Activated naive CD4-positive, alpha-beta T cell treated with anti-CD3 and anti-CD28 coated beads, Interleukin-2, amount 50 U/mL, for 16 hours (primary cell): ENCODE measurements at regions not wholly inside any gene's neighbourhood (a gene's known extent, or its start where the extent isn't known, plus 50 kb on each side); places are given as distances from the start of the nearest gene placed in this dataset.

ENCODE experiments used
- DNase-seq: peaks from one replicate; pipeline ENCODE4 v3.0.0-alpha.2; 2020

DNA sequence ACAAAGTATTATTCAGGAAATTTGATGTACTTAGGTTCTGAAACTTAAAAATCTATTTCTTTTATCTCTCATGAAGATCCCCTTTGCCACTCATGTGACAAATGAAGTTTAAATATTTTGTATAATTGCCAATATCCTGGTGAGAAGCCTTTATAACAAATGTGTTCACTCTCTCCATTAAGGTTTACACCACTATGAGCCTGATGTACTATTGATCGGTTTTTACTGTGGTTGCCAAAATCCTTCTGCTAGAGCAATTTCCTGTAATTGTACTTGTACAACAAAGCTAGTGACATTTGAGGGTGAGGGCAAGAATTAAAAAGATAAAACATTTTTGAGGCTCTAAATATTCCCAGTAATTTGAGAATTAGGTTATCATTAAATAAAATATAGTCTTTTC is 222.3 kb upstream of the CDH19 start:
- DNase-seq = no peak

GRCh38 chr18:66825347-66825746 is 221.5 kb upstream of the CDH19 start:
- DNase-seq = no peak

GRCh38 chr18:66819235-66819634 is 215.3 kb upstream of the CDH19 start:
- no peak for DNase-seq

DNA sequence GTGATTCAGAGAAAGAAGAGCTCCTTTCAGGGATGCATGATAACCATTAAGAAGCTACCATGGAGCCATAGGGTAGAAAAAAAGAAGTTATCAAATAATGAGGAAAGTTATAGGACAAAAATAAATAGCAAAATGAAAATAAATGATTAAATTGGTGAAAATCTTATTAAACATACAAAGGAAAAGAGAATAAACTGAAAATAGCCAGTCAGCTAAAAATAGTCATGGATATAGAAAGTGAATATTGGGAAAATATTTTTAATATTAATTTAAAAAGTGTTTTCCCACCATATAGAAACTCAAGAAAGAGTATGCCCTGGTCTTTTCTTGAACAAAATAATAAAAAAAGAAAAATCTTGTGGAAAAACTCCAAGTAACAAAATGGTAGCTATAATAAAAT is 209.2 kb upstream of the CDH19 start:
- no peak for DNase-seq

- no peak for DNase-seq
Measured at GRCh38 chr18:66795051-66795450, 191.2 kb upstream of the CDH19 start.

DNA sequence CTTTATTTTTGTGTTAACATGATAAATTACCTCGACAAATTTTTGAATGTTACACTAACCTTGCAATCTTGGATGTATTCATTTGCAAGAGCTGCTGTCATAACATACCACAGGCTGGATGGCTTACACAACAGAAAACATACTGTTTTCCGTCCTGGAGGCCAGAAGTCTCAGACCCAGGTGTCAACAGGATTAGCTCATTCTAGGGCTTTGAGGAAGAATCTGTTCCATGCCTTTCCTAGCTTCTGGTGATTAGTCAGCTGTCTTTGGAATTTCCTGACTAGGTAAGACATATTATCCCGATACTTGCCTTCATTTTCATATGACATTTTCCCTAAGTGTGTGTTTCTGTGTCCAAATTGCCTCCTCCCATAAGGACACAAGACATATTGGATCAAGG is 188.6 kb upstream of the CDH19 start:
- DNase-seq = no peak

DNA sequence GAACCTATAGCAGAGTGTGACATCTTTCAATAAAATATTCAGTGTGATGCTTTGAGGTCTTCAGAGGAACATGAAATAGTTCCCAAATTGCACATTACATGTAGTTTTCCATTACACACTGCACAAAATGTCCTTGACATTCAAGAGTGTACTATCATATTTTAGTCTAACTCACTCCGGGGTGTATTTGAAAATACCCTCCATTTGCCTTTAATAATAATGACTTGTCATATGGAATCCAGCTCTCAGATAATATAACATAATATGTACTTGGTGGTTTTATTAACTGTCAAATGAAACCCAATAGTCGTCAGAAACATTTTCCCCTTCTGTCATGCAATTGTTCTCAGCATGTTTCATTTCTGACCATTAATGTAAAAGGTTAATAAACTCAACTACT is 176.7 kb upstream of the CDH19 start:
- DNase-seq = no peak

GRCh38 chr18:66778048-66778447 is 174.2 kb upstream of the CDH19 start:
- no peak for DNase-seq

GRCh38 chr18:66769375-66769774 is 165.5 kb upstream of the CDH19 start:
- DNase-seq = no peak

DNA sequence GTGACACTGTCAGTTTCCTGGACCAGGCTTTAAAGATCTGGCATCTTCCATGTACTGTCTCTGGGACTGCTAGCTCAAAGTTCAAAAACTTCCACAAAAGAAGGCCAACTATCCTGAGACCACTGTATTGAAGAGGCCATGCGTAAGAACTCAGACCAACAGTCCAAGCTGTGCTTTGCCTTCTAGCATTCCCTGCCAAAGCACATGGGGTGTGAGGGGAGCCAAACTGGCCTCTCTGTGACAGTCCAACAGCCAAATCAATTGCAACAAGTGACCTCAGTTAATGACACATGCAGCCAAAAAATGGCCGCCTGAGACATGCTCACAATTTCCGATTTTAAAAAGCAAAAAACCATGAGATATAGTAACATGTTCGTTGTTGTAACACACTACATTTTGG is 160.3 kb upstream of the CDH19 start:
- no peak for DNase-seq

DNA sequence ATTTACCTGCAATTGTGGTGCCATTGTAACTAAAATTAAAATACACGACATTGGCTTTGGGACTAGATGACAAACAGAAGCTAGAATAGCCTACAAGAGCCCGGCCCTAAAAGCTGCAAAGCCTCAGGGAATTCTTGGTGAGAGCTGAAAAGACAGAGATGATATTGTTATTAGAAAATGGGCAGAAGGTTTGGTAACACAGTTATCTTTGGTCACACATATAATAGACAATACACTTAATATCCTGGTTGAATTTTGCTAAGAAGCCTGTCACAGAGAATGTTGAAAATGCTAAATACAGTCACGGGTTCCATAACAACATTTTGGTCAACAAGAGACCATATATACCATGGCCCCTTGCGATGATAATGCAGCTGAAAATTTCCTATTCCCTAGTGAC is 157.3 kb upstream of the CDH19 start:
- DNase-seq = no peak

GRCh38 chr18:66760559-66760958 is 156.7 kb upstream of the CDH19 start:
- no peak for DNase-seq

DNA sequence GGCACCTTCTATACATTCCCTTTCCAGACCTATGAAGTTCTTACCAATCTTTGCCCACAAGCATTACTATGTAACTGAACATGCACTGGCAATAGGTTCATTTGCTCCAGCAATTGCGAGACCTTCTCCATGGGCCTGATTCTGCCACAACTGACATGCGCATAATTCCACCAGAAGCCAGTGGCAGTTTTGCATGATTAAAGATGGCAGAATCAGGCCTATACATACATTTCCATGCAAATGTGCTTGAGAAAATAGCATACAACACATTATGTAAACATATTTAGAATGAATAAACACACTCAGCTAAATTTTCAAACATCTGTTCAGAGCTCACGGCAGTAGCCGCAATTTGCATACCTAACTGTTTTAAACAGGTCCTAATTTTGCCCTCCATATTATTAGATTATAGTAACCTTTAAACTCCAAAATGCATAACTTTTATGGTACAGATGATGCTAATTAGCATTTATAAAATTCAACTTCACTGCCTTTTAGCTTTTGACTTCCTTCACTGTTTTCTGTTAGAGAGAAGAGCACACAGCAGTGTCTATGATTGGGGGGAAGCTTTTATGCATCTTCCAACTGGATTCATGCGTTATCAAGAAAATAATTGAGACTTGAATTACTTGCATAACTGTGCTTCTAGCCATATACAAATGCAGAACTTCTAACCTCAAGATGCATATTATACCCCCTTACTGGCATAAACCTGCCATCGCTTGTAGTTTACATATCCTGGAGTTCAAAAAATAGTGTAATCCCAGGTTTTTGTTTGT is 155.3 kb upstream of the CDH19 start:
- no peak for DNase-seq

GRCh38 chr18:66757946-66758345 is 154.1 kb upstream of the CDH19 start:
- no peak for DNase-seq

- no peak for DNase-seq
Measured at GRCh38 chr18:66754335-66754734, 150.4 kb upstream of the CDH19 start.

GRCh38 chr18:66752733-66753132 is 148.8 kb upstream of the CDH19 start:
- DNase-seq = no peak

DNA sequence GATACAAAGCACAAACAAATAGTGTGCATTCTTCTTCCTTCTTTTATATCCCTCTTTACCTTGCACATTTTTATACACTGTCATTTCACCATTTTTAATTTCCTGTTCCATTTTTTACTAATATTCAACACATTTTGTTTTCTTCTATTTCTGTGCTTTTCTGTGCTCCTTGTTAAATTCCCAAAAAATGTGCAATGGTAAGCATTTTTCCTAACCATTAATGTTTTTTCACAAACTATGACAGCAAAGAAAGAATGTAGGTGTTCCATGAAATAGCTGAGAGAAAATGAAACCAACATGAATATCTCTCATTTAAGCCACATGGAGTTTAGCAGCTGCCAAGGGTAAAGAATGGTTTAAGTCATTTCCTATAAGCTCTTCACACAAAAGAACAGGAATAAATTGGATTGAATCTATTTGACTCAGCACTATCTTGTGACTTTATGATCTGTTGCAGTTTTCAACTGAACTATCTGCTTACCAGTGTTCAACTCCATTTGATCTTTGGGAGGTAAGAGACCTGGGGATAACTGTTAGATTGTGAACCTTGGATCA is 145.7 kb upstream of the CDH19 start:
- no peak for DNase-seq

DNA sequence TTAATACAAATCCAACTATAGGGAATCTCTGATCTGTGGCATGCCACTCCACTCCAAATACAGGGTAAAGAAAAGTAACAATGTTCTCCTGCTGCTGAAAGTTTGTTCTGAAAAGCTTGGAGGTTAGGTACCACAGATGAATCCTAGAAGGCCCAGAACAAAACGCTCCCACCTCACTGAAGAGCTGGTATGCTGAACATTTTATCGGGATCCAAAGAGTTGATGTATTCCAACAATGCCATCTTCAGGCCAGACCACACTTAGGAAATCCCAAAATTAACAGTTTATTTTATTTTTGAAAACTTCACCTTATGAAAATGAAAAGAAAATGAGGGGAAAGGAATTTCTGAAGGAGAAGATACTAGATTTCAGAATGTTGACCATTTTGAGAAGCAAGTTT is 145.1 kb upstream of the CDH19 start:
- DNase-seq = no peak

DNA sequence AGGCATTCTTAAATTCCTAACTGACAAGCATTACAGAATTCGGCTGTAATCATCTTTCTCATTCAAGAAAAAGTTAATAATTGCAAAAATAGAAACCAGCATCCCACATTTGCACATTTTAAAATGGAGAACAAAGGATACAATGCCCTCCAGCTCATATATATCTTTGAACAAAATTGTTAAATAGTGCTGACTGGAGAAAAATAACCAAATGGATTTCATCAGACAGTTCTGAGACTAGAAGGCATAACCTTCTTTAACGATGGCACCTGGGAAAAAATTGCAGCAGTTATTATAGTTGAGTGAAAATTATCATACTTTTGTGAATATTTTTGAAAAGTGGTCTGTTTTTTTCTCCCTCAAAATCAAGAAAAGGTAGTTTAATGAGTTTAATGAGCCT is 138.9 kb upstream of the CDH19 start:
- DNase-seq = no peak

DNA sequence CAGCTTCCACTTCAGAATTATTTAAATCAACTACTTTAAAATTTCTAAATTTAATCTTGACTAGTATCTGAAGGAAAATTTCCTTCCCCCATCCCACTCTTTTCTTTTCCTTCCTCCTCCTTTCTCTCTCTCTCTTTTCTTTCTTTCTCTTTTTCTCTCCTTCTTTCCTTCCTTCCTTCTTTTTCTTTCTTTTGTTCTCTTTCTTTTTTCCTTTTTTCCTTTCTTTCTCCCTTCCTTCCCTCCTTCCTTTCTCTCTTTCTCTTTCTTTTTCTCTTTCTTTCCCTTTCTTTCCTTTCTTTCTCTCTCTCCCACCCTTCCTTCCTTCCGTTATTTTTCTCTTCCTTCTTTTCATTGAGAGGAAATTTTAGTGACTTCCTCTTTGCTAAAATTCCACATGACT is 132.0 kb upstream of the CDH19 start:
- DNase-seq = no peak

- DNase-seq = no peak
Measured at GRCh38 chr18:66734451-66734850, 130.6 kb upstream of the CDH19 start.

DNA sequence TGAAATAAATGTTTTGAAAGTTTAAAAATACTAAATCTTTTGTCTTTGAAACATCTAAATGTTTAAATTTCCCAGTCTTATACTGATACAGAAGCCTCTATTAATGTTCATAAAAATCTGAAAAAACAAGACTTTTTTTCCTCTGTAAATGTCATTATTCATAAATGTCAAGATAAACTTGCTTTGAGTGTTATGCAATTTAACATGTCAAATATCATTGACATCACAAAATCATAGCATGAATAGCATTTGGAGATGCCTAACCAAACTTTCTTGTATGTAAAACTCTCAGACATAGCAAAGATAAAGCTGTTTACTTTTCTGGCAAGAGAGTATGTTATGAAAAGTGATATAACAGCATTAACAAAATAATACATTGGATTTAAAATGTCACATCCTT is 128.0 kb upstream of the CDH19 start:
- DNase-seq = no peak

- no peak for DNase-seq
Measured at GRCh38 chr18:66729442-66730239, 125.8 kb upstream of the CDH19 start.

GRCh38 chr18:66728951-66729350 is 125.1 kb upstream of the CDH19 start:
- no peak for DNase-seq
